ENCODE measurements at regions not wholly inside any gene's neighbourhood (a gene's known extent, or its start where the extent isn't known, plus 50 kb on each side); places are given as distances from the start of the nearest gene placed in this dataset.
A peak's percentile ranks its signal among the peaks of the same experiment; 100 is the strongest.

DNA sequence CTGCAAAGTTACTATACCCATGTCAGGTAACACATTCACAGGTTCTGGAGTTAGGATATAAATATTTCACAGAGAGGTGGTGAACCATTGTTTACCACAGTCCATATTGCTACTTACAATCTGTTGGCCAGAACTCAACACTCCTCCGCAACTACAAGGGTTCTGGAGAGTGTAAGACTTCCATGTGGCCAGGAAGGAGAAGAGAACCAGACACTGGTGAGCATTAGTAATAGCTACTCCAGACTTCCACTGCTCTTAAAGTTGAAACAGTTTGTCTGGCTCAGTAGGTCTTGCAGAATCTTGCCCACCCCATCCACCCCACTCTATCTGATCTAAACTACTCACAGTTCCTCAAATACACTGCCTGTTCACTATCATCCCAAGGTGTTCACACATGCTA lies 369.6 kb downstream of the DUSP6 start:
- DNase-seq: no peak

DNA sequence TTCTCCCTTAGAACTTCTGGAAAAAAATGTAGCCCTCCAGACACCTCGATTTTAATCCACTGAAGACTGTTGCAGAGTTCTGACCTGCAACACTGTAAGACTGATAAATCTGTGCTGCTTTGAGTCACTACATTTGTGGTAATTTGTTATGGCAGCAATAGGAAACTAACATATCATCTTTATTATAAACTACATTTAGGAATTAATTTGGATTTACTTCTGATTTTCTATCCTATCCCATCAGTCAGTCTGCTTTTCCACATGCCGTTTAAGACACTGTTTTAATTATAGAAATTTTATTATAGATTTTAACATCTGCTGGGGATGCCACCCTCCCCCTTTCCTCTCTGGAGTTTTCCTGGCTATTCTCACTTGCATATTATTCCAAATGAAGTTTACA lies 375.2 kb downstream of the DUSP6 start:
- DNase-seq: no peak

DNA sequence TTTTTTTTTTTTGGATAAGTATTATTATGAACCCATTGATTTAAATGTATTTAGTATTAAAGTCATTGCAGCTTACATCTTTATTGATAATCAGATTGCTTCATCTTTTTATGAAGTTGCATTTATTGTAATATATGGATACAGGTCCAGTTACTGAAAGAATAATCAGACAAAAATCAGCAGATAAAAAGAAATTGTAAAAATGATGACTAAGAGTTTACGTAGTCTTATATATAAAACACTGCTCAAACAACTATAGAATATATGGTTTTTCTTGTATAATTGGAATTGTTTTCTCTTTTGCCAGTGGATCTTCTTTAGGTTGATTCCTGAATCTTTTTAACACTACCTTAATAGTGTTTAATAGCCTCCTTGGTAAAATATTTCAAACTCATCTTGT lies 378.3 kb downstream of the DUSP6 start:
- DNase-seq: no peak

DNA sequence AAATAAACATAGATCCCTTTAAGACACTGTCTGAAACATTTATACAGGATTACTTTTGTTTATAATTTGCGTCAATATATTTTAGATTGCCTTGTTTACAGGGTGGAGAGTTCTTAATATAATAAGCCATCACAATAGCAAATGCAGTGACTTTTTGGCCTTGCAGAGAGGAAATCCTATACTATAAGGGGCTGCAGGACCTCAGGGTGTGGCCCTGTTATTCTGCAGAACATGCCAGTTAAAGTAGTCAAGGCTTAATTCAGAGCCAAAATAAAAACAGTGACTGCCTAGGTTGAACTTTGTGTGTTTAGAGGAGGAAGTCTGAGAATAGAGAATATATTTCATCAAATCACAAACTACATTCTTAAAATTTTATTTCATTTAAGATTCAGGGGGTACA lies 381.6 kb downstream of the DUSP6 start:
- no peak for DNase-seq

DNA sequence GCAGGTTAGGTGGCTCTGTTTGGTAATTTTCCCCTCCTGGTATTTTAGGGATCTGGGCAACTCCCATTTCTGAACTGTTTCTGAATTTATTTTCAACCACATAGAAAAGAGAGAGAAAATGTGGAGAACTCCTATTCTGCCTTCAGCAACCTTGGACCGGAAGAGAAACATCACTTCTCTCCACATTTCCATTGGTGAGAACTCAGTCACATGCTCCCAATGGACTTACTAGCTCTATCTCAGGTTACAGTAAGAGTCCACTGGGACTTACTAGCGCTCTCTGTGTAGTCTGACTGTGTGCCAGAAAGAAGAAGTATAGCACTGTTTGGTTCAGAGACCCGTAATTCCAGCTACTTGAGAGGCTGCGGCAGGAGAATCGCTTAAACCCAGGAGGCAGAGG lies 383.2 kb downstream of the DUSP6 start:
- no peak for DNase-seq

DNA sequence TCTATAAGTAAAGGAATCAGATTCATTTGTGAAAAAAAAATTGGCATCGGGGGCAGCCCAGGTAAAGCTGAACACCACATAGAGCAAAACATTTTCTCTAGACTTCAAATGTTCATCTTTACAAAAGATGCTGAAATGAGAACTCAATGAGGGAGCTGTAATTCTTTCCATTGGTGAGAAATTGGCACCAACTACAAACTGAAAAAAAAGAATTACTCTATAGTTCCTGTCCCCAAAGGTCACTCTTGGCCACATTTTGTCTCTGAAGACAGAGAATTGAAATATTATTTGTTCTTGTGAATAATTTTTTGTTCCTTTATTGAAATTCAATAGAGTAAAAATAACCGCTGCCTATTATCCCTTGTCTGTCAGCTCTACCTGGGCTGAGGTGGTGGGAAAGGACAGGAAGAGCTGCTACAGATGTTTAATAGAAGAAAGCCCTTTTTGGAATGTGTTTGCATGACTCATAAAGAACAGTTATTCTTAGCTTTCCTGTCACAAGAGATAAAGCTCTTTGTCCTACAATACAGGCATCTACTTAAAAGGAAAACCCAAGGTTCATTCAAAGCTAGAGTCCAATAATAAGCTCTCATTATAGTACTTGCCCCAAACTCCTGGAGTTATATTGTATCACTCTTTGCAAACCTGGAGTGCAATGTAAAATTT lies 380.1 kb upstream of the KITLG start:
- no peak for DNase-seq

DNA sequence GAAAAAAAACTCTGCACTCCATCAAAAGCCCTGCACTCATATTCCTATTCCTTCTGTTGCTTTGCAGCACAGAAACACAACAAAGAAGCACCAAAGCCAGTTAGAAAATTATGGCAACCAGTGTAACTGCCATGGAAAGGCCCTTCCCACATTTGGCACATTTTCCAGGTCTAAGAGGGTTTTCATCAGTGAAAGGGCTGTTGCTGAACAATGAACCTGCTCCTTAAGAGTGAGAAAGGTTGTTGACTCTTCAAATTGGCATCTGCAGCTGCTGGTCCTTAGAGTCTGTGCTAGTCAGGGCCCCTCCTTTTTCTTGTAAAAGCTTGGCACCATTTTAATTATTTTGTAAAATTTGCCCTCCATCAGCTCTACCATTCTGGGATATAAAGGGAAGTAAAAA lies 378.7 kb upstream of the KITLG start:
- DNase-seq: no peak

DNA sequence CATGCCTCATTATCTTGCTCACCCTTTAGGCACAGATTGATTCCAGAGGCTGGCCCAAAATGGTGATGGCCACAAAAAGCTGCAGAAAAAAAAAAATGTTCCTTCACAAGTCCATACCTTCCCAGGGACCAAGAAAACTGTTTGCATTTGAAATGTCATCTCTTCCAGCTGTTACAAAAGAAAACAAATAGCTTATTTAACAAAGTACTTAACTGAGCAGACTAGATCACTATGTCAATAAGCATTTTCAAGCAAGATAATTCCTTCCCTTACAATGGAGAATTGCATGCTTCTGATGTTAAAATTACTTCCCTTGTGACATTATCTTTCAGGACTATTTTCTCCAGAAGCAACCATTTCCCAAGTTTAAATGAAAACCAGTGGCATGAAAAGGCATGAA lies 377.9 kb upstream of the KITLG start:
- DNase-seq: no peak

DNA sequence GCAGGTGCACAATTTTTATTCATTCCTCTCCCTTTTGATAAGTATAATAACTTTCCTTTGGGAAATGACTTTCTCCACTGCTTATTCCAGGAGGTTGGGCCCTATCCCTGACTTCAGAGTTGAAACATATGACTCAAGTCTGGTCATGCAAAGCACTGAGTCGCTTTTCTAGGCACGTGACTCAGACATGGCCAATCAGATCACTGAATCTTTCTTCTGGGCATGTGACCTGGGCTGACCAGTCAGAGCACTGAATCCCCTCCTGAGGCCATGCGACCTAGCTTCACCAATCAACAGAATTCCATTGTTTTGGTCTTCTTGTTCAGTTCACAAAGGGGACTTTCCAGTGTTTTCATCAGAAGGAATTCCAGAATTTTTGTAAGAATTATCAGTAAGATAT lies 377.1 kb upstream of the KITLG start:
- DNase-seq: no peak

DNA sequence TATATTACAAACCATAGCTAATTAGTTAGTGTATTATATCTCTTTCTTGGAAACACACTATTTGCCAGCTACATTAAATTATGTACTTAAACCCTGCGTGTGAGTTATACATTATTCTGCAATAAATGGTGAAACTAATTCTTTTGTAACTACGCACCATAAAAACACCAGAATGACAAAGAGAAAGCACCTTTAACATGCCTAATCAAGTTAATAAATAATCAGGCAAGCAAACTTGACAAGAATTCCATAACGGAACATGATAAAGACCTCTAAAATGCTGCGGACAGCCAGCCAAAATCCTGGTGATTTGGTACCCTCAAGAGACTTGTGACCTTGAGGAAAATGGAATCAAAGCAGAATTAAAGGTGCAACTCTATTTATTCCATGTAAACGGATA lies 375.3 kb upstream of the KITLG start:
- DNase-seq: peak; percentile 57

DNA sequence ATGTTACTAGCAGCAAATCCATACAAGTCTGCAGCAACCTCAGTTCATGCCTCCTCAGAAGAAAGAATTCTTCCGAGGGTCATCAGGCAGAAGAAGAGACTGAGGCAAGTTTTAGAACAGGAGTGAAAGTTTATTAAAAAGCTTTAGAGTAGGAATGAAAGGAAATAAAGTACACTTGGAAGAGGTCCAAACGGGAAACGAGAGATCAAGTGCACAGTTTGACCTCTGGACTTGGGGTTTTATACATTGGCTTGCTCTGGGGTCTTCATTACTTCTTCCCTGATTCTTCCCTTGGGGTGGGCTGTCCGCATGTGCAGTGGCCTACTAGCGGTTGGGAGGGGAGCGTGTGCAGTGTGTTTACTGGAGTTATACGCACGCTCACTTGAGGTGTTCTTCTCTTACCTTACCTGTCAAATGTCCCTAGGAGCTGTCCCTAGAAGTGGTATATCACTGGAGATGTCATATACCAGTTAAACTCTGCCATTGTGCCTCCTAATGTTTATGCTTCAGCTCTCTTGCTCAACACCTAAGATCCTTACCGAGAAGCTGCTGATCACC lies 372.8 kb upstream of the KITLG start:
- no peak for DNase-seq

DNA sequence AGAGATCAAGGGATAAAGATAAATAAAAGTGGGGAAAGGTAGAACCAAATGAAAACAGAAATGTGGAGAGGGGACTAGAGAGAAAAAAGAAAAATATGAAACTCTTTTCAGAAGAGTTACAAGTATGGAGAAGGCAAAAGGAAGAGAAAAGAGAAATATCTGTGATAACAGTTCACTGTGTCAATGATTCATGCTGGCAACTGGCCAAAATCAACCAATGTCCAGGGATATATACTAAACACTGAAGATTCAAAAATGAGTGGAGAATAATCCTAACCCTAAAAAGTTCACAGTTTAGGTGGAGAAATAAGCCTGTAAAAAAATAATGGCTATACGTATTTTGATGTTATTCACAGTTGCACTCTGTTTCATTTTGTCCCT lies 372.3 kb upstream of the KITLG start:
- DNase-seq: peak; percentile 47

DNA sequence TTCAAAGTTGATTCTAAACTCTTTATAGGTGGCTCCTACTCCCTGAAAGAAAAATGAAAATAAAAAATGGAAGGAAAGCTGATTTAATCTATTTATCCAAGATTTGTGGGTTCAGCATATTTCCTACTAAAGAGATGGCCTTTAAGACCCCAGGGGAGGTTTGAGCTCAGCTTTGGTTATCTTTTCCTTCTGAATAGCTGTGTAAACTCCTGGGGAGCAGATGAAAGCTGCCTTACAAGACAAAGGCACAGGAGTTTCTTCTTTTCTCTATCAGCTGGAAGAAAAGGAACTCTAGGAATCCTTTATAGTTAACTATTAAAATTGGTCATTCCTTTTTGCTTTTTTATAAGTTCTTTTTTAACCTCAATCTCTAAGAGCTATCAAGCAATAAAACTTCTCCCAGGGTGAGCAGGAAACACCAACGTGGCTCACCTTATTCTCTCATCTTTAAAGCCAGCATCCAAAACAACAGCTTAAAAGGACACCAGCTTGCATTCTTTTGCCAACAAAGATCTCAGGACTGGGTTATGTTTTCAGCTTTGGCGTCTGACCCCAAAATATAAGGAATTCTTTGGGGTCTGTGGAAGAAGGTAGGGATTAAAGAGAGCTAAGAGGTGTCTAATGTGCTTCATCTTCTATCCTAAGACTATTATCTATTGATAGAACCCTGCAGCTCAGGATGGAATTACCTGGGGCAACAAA lies 371.7 kb upstream of the KITLG start:
- peak; percentile 28 for DNase-seq

DNA sequence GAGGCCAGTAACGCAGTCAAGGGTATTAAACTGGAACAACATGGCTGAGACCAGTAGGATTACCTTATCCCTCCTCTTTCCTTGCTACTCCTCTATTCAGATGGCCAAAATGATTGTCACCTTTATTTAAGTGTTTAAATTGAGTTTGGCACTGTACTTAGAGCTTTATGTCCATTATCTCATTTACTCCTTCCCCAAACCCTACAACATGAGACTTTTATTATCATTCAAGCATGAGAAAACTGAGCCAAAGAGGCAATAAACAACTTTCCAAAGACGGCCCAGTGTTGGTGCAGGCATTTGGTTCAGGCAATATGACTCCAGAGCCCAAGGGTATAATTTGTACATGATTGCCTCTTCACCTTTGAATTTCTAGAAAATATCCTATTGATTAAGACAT lies 370.9 kb upstream of the KITLG start:
- DNase-seq: no peak

DNA sequence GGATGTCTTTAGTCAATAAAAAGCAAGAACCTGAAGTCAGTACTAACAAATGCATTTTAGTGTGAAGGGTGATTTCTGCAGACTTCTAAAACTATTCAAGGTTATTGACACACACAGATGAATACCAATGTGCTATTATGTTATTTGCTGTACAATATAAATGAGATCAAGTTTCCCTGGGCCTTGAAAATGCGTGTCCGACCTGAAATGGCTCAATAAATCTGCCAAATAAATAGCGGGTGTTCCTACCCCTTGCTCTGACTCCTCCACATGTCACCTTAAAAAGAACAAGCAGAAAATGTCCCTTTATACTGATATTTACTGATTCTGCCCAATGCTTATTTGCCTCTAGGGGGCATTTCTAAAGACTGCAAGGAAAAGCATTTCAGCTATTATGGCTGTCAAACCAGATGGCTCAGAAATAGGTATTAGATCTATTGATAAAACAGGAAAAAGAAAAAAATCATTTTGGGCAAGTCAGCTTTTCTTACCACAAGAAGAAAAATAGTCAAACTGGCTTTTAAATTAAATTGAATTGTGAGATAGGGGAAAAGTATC lies 367.3 kb upstream of the KITLG start:
- no peak for DNase-seq

DNA sequence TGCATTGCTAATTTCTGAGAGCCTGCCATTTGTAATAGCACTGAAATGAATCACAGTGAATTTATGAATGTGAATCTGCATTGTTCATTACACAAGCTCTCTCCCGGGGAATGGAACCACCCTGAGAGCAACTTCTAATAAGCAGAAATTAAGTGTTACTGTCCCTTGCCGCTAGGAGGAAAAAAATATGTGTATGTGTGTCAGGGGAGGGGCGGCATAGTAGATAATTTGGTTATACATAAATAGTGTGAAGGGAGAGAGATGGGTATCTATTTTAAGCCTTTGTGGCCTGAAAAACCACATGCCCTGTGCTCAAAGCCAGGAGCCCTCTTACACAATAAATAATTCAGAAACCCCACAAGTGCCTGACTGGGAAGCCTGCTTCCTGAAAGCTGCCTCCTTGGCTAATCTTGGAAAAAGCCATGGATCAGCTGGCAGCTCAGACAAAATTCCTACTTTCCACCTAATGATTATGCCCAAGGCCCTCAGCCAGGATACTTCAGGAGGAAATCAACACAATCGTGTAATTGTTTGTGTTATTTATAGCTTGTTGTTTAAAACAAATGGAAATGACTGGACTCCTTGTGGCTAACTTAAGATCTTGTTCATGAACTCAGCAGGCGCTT lies 366.2 kb upstream of the KITLG start:
- DNase-seq: peak; percentile 66

DNA sequence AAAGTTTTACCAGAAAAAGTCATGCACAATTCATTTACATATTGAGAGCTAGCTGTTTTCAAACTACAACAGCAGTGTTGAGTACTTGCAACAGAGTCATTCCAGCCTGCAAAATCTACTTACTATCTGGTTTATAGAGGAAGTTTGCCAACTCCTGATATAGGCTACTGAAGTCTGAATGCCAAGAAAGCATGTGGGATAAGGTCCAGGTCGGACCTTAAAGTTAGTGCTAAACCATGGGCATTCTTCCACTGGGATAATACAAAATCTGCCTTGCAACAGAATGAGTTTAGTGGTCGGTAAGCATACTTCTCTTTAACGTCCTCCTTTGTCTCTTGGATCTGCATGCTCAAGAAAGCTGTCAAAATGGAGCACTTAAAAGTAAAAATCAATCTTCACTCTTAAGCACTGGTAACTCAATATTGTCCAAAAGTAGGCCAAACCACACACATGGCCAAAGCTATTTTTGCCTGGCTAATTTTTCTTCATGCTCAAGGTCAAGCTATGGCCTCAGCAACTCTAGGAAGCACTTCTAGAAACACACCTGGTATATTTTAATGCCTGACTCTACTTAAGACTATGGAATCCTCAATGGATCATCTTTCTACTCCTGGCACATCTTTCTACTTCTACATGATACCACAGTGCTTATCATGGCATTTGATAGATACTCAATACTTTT lies 364.9 kb upstream of the KITLG start:
- no peak for DNase-seq

DNA sequence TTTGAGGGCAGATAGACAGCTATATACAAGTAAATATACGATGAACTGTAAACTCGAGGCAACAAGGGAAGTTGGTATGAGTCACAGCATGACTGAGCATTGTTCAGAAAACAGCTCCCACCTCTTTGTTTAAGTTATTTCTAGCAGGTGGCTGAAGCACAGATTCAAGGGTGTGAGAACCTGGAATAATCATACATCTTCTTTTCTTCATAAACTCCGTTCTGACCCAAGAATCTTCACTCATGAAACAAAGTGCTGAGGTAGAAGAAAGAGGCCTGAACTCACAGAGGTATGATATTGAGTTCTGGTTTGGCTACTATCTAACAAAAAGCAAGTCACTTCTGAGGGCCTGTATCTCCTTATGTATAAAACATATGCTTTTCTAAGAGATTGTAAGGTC lies 364.1 kb upstream of the KITLG start:
- DNase-seq: no peak

DNA sequence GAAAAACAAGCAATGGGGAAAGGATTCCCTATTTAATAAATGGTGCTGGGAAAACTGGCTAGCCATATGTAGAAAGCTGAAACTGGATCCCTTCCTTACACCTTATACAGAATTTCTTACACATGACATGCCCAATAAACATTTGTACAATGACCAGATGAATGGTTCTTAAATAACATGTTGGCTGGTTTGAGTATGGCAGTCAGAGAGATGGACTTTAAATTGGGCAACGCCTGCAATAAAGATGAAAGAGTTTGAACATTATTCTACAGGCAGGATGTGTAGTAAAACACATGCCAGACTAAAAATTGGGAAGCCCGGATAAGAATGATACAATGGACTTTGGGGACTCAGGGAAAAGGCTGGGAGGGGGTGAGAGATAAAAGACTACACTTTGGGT lies 360.6 kb upstream of the KITLG start:
- no peak for DNase-seq

DNA sequence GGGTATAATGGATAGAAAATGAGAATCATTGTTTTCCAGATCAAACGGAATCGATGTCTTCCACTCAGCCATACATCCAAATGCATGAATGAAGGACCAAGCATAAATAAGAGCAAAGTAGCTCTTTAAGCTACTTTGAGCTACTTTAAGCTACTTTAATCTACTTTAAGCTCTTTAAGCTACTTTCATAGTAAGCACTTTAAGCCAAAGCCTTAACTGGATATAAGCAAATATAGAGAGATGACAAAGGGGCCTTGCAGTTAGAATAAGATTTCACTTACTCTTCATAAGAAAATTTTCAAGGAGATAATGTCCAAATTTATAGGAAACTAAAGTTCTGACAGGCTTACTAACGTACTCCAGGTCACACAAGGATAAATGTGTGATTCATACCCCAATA lies 355.6 kb upstream of the KITLG start:
- DNase-seq: no peak

DNA sequence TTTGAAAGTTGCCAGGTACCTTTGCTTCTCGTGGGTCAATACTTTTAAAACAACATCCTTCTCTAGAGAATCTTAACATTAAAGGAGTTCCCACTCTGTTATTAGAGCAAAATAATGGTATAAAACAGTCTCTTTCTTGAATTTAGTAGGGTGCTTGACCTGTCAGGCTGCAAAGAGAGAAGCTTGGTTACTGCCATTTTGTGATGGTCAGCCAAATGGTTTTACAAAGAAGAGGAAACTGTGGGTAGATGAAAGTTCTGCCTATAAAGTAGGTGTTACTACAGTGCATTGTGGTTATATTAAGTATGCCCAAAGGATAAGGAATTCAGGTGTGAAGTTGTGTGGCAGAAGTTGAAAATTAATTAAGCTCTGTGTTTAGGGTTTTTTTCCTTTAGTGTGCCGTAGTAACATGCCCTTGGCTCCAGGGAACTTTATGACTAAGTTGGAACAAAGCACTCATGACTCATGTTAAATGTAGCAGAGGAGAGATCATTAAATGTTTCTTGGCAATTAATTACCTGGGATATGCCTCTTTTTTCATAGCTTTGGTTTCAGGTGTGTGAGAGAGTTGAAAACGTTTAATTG lies 354.0 kb upstream of the KITLG start:
- DNase-seq: peak; percentile 75

DNA sequence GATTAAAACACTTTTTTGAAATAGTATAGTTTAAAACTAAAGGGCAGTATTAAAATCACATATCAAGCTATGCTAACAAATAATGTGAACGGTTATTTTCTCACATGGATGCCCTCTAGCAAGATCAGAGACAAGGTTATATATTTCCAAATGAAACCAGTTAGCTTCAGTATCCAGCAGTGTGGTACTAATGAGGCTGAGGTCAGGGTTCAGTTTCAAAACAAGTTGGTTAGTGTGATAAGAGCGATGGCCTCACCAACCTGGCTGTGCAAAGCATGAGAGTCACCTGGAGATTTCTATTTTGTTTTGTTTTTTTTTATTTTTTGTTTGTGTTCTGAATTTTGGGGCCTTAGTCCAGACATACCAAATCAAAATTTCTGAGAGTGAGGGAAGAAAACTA lies 352.2 kb upstream of the KITLG start:
- DNase-seq: no peak

DNA sequence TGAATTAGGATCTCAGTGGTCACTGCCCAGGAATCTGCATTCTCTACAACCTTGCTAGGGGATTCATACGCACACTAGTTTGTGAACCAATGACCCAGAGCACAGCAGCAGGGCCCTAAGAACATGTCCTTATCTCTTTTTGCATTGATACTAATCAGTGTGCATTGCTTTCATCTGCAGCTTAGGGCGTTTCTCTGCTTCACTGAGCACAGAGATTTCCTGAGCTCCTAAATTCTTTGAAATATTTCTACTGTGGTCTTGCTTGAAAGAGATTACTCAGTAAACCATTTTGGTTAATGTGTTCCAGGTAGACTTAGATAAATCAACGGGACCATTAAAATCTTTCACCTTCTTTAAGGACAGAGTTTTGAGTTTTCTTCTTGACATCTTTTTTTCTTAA lies 351.3 kb upstream of the KITLG start:
- DNase-seq: peak; percentile 92
